SK-N-SH treated with all-trans-retinoic acid at 6 μM for 48 hours (cell line): ENCODE measurements at regions not wholly inside any gene's neighbourhood (a gene's known extent, or its start where the extent isn't known, plus 50 kb on each side); places are given as distances from the start of the nearest gene placed in this dataset.

Experiments
- ARNTL ChIP-seq: fragments of 450-650 bp; formaldehyde crosslinking; IDR thresholded peaks from 2 replicates; pipeline ENCODE4 v1.5.0; 2020; ENCODE audit warnings: low read depth, mild to moderate bottlenecking, moderate library complexity, borderline replicate concordance
- BACH2 ChIP-seq: fragments of 250-450 bp; sonication (Bioruptor Pico); IDR thresholded peaks from 2 replicates; pipeline ENCODE4 v1.9.0; 2021; ENCODE audit warnings: mild to moderate bottlenecking, borderline replicate concordance
- CREB5 ChIP-seq: fragments of 250-450 bp; sonication (Bioruptor Pico); IDR thresholded peaks from 2 replicates; pipeline ENCODE4 v1.5.1; 2020; ENCODE audit warnings: low read depth, mild to moderate bottlenecking, moderate library complexity
- GLIS3 ChIP-seq: fragments of 250-450 bp; sonication (Bioruptor Pico); IDR thresholded peaks from 2 replicates; pipeline ENCODE4 v1.5.0; 2020; ENCODE audit warnings: mild to moderate bottlenecking, moderate library complexity
- ISL1 ChIP-seq: fragments of 250-450 bp; sonication (Bioruptor Pico); IDR thresholded peaks from 2 replicates; pipeline ENCODE4 v2.1.2; 2022; ENCODE audit warnings: mild to moderate bottlenecking, moderate library complexity
- OSR1 ChIP-seq: fragments of 250-450 bp; sonication (Bioruptor Pico); IDR thresholded peaks from 2 replicates; pipeline ENCODE4 v1.8.0; 2022; ENCODE audit warnings: moderate library complexity, mild to moderate bottlenecking, inconsistent platforms
- PATZ1 ChIP-seq: fragments of 250-450 bp; sonication (Bioruptor Pico); IDR thresholded peaks from 2 replicates; pipeline ENCODE4 v1.8.0; 2020; ENCODE audit warnings: mild to moderate bottlenecking, moderate library complexity, borderline replicate concordance
- RARB ChIP-seq: fragments of 250-450 bp; sonication (Bioruptor Pico); IDR thresholded peaks from 2 replicates; pipeline ENCODE4 v1.8.0; 2021; ENCODE audit warnings: mild to moderate bottlenecking, moderate library complexity
- TSHZ2 ChIP-seq: fragments of 250-450 bp; sonication (Bioruptor Pico); IDR thresholded peaks from 2 replicates; pipeline ENCODE4 v1.5.0; 2020; ENCODE audit warnings: mild to moderate bottlenecking, moderate library complexity
- ZFP3 ChIP-seq: fragments of 250-450 bp; sonication (Bioruptor Pico); IDR thresholded peaks from 2 replicates; pipeline ENCODE4 v1.5.0; 2020; ENCODE audit warnings: mild to moderate bottlenecking, moderate library complexity
- ZNF70 ChIP-seq: fragments of 450-650 bp; formaldehyde crosslinking; IDR thresholded peaks from 2 replicates; pipeline ENCODE4 v1.5.0; 2020; ENCODE audit warnings: mild to moderate bottlenecking, moderate library complexity

- TF ChIP-seq OSR1 (CRISPR knock-in tag) (no peak), GLIS3 (CRISPR knock-in tag) (no peak), ARNTL (CRISPR knock-in tag) (no peak), ISL1 (CRISPR knock-in tag) (no peak), ZFP3 (CRISPR knock-in tag) (no peak), CREB5 (no peak), BACH2 (CRISPR knock-in tag) (no peak), TSHZ2 (CRISPR knock-in tag) (no peak), RARB (CRISPR knock-in tag) (no peak), PATZ1 (no peak), ZNF70 (no peak)
Observed at GRCh38 chr6:141550471-141550870, 582.3 kb upstream of the GJE1 start.
